Mucosa of descending colon (tissue), 3 donors: ENCODE measurements at regions not wholly inside any gene's neighbourhood (a gene's known extent, or its start where the extent isn't known, plus 50 kb on each side); places are given as distances from the start of the nearest gene placed in this dataset.
"Not testable (repeated sequence)": the region's sequence is repeated elsewhere in the genome, so short reads cannot be mapped to it uniquely, and the experiment has no call there.

Experiments used
- ATAC-seq: fragments of 200-7000 bp; cut with Tn5 transposase; one replicate; pipeline ENCODE4 v1.9.1; 2020; ENCODE audit warnings: mild to moderate bottlenecking, moderate library complexity
- DNase-seq, 3 donors: peaks; one replicate each; pipeline ENCODE4 v3.0.0-alpha.2; 2020
- H3K36me3 ChIP-seq: fragments of 200-600 bp; one replicate; pipeline ENCODE4 v1.8.0; 2021; ENCODE audit warnings: low read depth, mild to moderate bottlenecking
- H3K4me1 ChIP-seq: fragments of 200-600 bp; one replicate; pipeline ENCODE4 v1.8.0; 2021; ENCODE audit warnings: low read depth, mild to moderate bottlenecking
- H3K4me3 ChIP-seq: fragments of 200-600 bp; one replicate; pipeline ENCODE4 v1.8.0; 2021; ENCODE audit warnings: mild to moderate bottlenecking
- H3K9me3 ChIP-seq: fragments of 200-600 bp; one replicate; pipeline ENCODE4 v1.8.0; 2021; ENCODE audit warnings: mild to moderate bottlenecking
- CTCF ChIP-seq: fragments of 200-600 bp; IDR thresholded peaks from one replicate; pipeline ENCODE4 v1.8.0; 2022; ENCODE audit warnings: antibody characterized with exemption, mild to moderate bottlenecking
- intact Hi-C, 2 donors: fragments of 100-400 bp; cut with DNase I in 1 of 2; cut with micrococcal nuclease in 1 of 2; formaldehyde crosslinking; loops; one replicate each; pipeline versions ENCODE4 v1.11.0 to v1.11.1; 2022; cut with DNase I, micrococcal nuclease
- donor health status: DM: no; HTN: no; CAD: no; lungs with moderate emphysema.
- donor health status: DM: no; HTN: no; CAD: no.
- donor health status: DM: no; HTN: yes; CAD: no.

GRCh38 chr5:17103461-17103860 lies 114.0 kb upstream of the BASP1 start:
- H3K4me1 ChIP-seq: no peaks in the 10 kb centered on the region
- H3K36me3 ChIP-seq: no peaks in the 10 kb centered on the region
- H3K9me3 ChIP-seq: no peaks in the 10 kb centered on the region
- H3K4me3 ChIP-seq: no peak overlapping the region
- TF ChIP-seq CTCF: no peak
- intact Hi-C loops: no loop called here
- no peak for ATAC-seq
- DNase-seq: no peak

GRCh38 chr5:17105744-17106418 lies 111.5 kb upstream of the BASP1 start:
- Histone ChIP-seq H3K36me3 (no peaks in the 10 kb centered on the region), H3K9me3 (no peaks in the 10 kb centered on the region), H3K4me3 (no peak overlapping the region), H3K4me1 (no peaks in the 10 kb centered on the region)
- intact Hi-C loops: no loop called here
- DNase-seq (no peak), ATAC-seq (no peak)
- TF ChIP-seq CTCF: no peak

GRCh38 chr5:17106521-17106920 lies 110.9 kb upstream of the BASP1 start:
- H3K4me3 ChIP-seq: no peak overlapping the region
- ATAC-seq (no peak), DNase-seq (no peak)
- TF ChIP-seq CTCF: no peak
- H3K4me1 ChIP-seq: no peaks in the 10 kb centered on the region
- H3K9me3 ChIP-seq: no peaks in the 10 kb centered on the region
- H3K36me3 ChIP-seq: no peaks in the 10 kb centered on the region
- intact Hi-C loops: no loop called here

- intact Hi-C loops, H3K9me3 ChIP-seq, H3K4me3 ChIP-seq, H3K36me3 ChIP-seq: not testable (repeated sequence)
- peak; percentile 31 for ATAC-seq
- DNase-seq: peak in 1 of 3 donors; percentile 28
- H3K4me1 ChIP-seq: peaks cover 13% of the 10 kb centered on the region
Measured at GRCh38 chr5:17112091-17112716, 105.2 kb upstream of the BASP1 start.

GRCh38 chr5:17113174-17113958 lies 104.1 kb upstream of the BASP1 start:
- DNase-seq: no peak
- no peak for TF ChIP-seq CTCF
- H3K36me3 ChIP-seq: no peaks in the 10 kb centered on the region
- H3K4me3 ChIP-seq: no peak overlapping the region
- H3K9me3 ChIP-seq: no peaks in the 10 kb centered on the region
- intact Hi-C loops: no loop called here
- ATAC-seq: no peak
- peaks cover 13% of the 10 kb centered on the region for H3K4me1 ChIP-seq

GRCh38 chr5:17114233-17114632 lies 103.2 kb upstream of the BASP1 start:
- intact Hi-C loops: no loop called here
- DNase-seq (peak in 1 of 3 donors; percentile 23), ATAC-seq (peak; percentile 75)
- H3K9me3 ChIP-seq: no peaks in the 10 kb centered on the region
- H3K36me3 ChIP-seq: no peaks in the 10 kb centered on the region
- no peak overlapping the region for H3K4me3 ChIP-seq
- peaks cover 13% of the 10 kb centered on the region for H3K4me1 ChIP-seq
- no peak for TF ChIP-seq CTCF
